Tibial artery (tissue), 4 donors: ENCODE measurements at regions not wholly inside any gene's neighbourhood (a gene's known extent, or its start where the extent isn't known, plus 50 kb on each side); places are given as distances from the start of the nearest gene placed in this dataset.

Experiments used
- DNase-seq, 2 donors: peaks; one replicate each; pipeline ENCODE4 v3.0.0-alpha.2; 2019
- H3K27ac ChIP-seq, 2 donors: fragments of 200-600 bp; sonication (generic) in 1 of 2; 1 replicate in 1 of 2; 2 replicates in 1 of 2; pipeline ENCODE4 v1.5.1; 2018 to 2019; ENCODE audit warnings: mild to moderate bottlenecking in 1 of 2
- H3K27me3 ChIP-seq, 2 donors: fragments of 200-600 bp; sonication (generic) in 1 of 2; one replicate each; pipeline versions ENCODE4 v1.5.1 to v1.6.0; 2016 to 2019
- H3K36me3 ChIP-seq, 3 donors: fragments of 200-600 bp; sonication (generic) in 2 of 3; one replicate each; pipeline ENCODE4 v1.5.1; 2016 to 2019; ENCODE audit warnings: mild to moderate bottlenecking in 2 of 3
- H3K4me1 ChIP-seq, 4 donors: fragments of 200-600 bp; sonication (generic) in 2 of 4; 1 replicate in 3 of 4; 2 replicates in 1 of 4; pipeline ENCODE4 v1.5.1; 2016 to 2019
- H3K4me3 ChIP-seq, 2 donors: fragments of 200-600 bp; sonication (generic) in 1 of 2; 1 replicate in 1 of 2; 2 replicates in 1 of 2; pipeline ENCODE4 v1.5.1; 2018 to 2019; ENCODE audit warnings: mild to moderate bottlenecking in 2 of 2
- H3K9me3 ChIP-seq, 3 donors: fragments of 200-600 bp; sonication (generic) in 1 of 3; one replicate each; pipeline ENCODE4 v1.5.1; 2016 to 2019
- intact Hi-C: fragments of 100-400 bp; cut with DNase I; formaldehyde crosslinking; loops from one replicate; pipeline ENCODE4 v1.15.0; 2023; ENCODE audit warnings: low total_unique reads
- TF ChIP-seq, protein P1 (sequence below), 2 experiments: fragments of 200-600 bp in 1 of 2; fragments of 450-650 bp in 1 of 2; IDR thresholded peaks; one replicate each; pipeline ENCODE4 v1.5.1; 2017 to 2019; ENCODE audit warnings: antibody characterized with exemption in 2 of 2, mild to moderate bottlenecking in 1 of 2, moderate library complexity in 1 of 2

DNA sequence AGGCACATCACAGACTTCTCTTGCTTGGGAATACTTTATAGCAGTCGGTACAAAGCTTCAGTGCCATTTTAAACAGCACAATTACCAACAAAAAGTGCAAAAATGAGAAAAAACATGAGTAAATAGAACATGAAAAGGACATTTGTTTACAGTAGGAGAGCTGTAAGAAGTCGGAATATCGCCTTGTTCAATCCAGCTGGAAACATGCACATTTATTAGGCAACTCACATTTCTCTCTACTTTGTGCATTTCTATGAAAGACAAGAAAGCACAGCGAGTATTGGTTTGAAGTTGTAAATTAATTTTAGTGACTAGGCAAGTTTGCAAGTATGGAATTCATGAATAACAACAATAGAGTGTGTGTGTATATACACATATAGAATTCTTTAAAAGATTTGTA lies 484.7 kb downstream of the DACH1 start:
- no peaks in the 10 kb centered on the region for H3K9me3 ChIP-seq
- H3K27ac ChIP-seq = no peak overlapping the region
- H3K36me3 ChIP-seq = no peaks in the 10 kb centered on the region
- TF ChIP-seq, protein P1, sequence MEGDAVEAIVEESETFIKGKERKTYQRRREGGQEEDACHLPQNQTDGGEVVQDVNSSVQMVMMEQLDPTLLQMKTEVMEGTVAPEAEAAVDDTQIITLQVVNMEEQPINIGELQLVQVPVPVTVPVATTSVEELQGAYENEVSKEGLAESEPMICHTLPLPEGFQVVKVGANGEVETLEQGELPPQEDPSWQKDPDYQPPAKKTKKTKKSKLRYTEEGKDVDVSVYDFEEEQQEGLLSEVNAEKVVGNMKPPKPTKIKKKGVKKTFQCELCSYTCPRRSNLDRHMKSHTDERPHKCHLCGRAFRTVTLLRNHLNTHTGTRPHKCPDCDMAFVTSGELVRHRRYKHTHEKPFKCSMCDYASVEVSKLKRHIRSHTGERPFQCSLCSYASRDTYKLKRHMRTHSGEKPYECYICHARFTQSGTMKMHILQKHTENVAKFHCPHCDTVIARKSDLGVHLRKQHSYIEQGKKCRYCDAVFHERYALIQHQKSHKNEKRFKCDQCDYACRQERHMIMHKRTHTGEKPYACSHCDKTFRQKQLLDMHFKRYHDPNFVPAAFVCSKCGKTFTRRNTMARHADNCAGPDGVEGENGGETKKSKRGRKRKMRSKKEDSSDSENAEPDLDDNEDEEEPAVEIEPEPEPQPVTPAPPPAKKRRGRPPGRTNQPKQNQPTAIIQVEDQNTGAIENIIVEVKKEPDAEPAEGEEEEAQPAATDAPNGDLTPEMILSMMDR (IDR thresholded peaks at IDR 0.05) = no peak
- no peak overlapping the region for H3K4me3 ChIP-seq
- no peak for DNase-seq
- H3K27me3 ChIP-seq = no peaks in the 10 kb centered on the region
- intact Hi-C loops = no loop called here
- no peaks in the 10 kb centered on the region for H3K4me1 ChIP-seq

DNA sequence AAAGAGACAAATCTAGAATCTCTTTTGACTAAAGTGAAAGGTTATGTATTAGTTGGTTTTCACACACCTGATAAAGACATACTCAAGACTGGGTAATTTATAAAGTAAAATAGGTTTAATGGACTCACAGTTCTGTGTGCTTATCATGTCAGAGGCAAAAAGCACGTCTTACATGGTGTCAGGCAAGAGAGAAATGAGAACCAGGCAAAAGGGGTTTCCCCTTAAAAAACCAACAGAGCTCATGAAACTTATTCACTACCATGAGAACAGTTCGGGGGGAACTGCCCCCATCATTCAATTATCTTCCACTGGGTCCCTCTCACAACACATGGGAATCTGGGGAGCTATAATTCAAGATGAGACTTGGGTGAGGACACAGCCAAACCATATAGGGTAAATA lies 486.8 kb downstream of the DACH1 start:
- Histone ChIP-seq H3K4me1 (no peaks in the 10 kb centered on the region), H3K9me3 (no peaks in the 10 kb centered on the region), H3K27me3 (no peaks in the 10 kb centered on the region), H3K4me3 (no peak overlapping the region), H3K27ac (no peak overlapping the region), H3K36me3 (no peaks in the 10 kb centered on the region)
- intact Hi-C loops = no loop called here
- TF ChIP-seq, protein P1 (IDR thresholded peaks at IDR 0.05) = no peak
- DNase-seq = no peak

DNA sequence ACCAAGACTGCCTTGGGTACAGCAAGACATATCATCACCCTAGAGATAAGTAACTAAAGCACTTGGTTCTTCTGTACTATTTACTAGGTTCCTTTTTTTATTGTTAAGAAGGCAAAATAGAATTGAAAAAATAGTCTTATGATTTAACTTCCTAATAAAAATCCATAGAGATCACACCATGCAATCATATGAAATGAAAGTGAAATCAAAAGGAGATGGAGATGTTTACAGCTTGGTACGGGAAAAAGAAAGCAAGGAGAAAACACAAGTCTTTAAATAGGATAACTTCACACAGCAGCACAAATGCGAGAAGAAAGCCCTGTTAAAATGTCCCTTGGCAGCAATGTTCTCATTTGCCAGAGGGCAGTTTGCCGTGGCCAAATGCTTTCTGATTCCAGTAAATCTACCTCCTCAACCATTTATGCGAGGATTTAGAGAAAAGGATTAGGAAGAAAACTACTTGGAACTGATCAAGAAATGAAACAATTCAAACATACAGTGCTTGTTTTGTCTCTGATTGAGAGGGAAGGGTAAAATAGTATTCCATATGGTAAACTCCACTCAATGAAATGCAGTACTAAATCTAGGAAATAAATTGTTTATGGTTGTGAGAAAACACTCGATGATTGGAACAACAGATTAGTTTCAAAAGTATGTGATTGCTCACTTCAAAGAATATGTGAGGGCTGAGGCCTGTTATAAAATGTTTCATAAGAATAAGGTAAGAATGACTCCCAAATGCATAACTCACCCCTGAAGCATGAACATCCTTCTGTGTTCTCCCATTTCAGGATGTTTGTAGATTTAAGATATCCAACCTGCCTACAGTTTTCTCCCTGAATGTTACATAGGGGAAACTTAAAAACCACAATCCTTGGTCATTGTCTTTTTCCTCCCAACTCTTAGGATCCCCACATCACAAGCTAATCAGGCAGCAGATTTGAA lies 487.8 kb downstream of the DACH1 start:
- Histone ChIP-seq H3K27ac (no peak overlapping the region), H3K36me3 (no peaks in the 10 kb centered on the region), H3K27me3 (no peaks in the 10 kb centered on the region), H3K9me3 (no peaks in the 10 kb centered on the region), H3K4me1 (no peaks in the 10 kb centered on the region), H3K4me3 (peak overlapping the region in 1 of 2 donors; percentile 15)
- DNase-seq = no peak
- intact Hi-C loops = no loop called here
- TF ChIP-seq, protein P1 (IDR thresholded peaks at IDR 0.05) = no peak

DNA sequence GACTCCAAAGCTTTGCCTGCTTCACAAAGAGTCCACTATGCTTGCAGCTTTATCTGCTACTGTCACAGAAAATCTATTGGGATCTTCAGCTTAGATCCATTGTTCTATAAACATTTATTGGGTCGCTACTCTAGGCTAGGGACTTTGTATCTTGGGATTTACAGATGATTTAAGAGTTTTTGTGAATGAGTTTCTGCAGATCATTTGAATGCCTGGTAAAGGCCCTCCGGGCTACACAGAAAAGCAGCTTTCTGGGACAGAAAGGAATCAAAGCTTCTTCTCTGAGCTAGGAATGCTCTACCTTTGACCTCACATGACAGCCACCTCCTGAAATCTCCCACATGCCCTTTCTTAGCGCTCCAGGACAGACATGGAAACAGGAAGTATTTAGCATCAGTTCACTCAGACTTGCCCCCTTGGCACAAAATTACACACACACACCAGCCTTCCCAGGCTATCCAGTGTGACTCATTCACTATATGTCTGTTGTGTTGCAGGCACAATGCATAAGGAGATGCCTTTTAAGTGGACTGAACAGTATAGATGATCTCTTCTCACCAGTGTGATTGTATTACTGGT lies 492.4 kb downstream of the DACH1 start:
- intact Hi-C loops = no loop called here
- H3K27me3 ChIP-seq = no peaks in the 10 kb centered on the region
- no peak for DNase-seq

DNA sequence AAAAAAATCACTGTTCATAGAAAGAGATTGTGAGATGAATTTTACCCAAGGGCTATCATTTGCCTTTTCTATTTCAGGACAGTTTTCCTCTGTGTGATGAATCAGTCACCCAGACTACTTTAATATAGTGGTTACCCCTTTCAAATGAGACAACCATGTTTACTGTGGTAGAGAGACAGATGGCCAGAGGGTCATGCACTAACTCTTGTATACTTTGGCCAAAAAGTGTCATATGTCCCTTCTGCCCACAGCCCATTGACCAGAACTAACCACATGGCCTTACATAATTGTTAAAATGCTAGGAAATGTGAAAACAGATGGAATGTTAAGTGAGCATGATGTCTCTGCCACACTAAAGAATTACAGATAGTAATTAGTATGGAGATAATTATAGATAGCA lies 498.7 kb downstream of the DACH1 start:
- no peaks in the 10 kb centered on the region for H3K9me3 ChIP-seq
- no peaks in the 10 kb centered on the region for H3K4me1 ChIP-seq
- DNase-seq = no peak
- H3K27ac ChIP-seq = no peak overlapping the region
- TF ChIP-seq, protein P1 (IDR thresholded peaks at IDR 0.05) = no peak
- intact Hi-C loops = no loop called here
- no peaks in the 10 kb centered on the region for H3K27me3 ChIP-seq
- no peaks in the 10 kb centered on the region for H3K36me3 ChIP-seq
- no peak overlapping the region for H3K4me3 ChIP-seq

More for the DNA sequence above, 492.4 kb downstream of the DACH1 start:
- no peak overlapping the region for H3K27ac ChIP-seq
- TF ChIP-seq, protein P1 (IDR thresholded peaks at IDR 0.05) = no peak
- H3K4me1 ChIP-seq = no peaks in the 10 kb centered on the region
- no peaks in the 10 kb centered on the region for H3K9me3 ChIP-seq
- no peaks in the 10 kb centered on the region for H3K36me3 ChIP-seq
- no peak overlapping the region for H3K4me3 ChIP-seq
